ENCODE measurements at regions not wholly inside any gene's neighbourhood (a gene's known extent, or its start where the extent isn't known, plus 50 kb on each side); places are given as distances from the start of the nearest gene placed in this dataset.

GRCh38 chr10:89869592-89870156 is 168.3 kb downstream of the KIF20B start:
- TF ChIP-seq, protein P1, sequence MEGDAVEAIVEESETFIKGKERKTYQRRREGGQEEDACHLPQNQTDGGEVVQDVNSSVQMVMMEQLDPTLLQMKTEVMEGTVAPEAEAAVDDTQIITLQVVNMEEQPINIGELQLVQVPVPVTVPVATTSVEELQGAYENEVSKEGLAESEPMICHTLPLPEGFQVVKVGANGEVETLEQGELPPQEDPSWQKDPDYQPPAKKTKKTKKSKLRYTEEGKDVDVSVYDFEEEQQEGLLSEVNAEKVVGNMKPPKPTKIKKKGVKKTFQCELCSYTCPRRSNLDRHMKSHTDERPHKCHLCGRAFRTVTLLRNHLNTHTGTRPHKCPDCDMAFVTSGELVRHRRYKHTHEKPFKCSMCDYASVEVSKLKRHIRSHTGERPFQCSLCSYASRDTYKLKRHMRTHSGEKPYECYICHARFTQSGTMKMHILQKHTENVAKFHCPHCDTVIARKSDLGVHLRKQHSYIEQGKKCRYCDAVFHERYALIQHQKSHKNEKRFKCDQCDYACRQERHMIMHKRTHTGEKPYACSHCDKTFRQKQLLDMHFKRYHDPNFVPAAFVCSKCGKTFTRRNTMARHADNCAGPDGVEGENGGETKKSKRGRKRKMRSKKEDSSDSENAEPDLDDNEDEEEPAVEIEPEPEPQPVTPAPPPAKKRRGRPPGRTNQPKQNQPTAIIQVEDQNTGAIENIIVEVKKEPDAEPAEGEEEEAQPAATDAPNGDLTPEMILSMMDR (IDR thresholded peaks at IDR 0.05), result no peak
- TF ChIP-seq POLR2AphosphoS5 (IDR thresholded peaks at IDR 0.05), result no peak
- TF ChIP-seq POLR2A (IDR thresholded peaks at IDR 0.05; ENCODE audit: low read depth), result no peak

Data from esophagus muscularis mucosa (tissue), 3 donors.